Osteocyte (in vitro differentiated cells): ENCODE measurements at regions not wholly inside any gene's neighbourhood (a gene's known extent, or its start where the extent isn't known, plus 50 kb on each side); places are given as distances from the start of the nearest gene placed in this dataset.

Experiments
- DNase-seq: peaks from one replicate; pipeline ENCODE4 v3.0.0; 2021; ENCODE audit warnings: mixed read lengths; ENCODE audit not compliant: unreplicated experiment; ENCODE audit errors: extremely low spot score
- H3K27ac Mint-ChIP-seq: one replicate; pipeline ENCODE4 v1.8.0; 2021; ENCODE audit warnings: mild to moderate bottlenecking, mixed read lengths; ENCODE audit not compliant: unreplicated experiment
- H3K27me3 Mint-ChIP-seq: one replicate; pipeline ENCODE4 v1.8.0; 2021; ENCODE audit warnings: mixed read lengths; ENCODE audit not compliant: unreplicated experiment
- H3K36me3 Mint-ChIP-seq: one replicate; pipeline ENCODE4 v1.8.0; 2021; ENCODE audit warnings: mixed read lengths; ENCODE audit not compliant: unreplicated experiment
- H3K4me1 Mint-ChIP-seq: one replicate; pipeline ENCODE4 v1.8.0; 2021; ENCODE audit warnings: mixed read lengths; ENCODE audit not compliant: unreplicated experiment
- H3K4me3 Mint-ChIP-seq: one replicate; pipeline ENCODE4 v1.8.0; 2021; ENCODE audit warnings: mild to moderate bottlenecking, moderate library complexity, mixed read lengths; ENCODE audit not compliant: unreplicated experiment
- H3K9me3 Mint-ChIP-seq: one replicate; pipeline ENCODE4 v1.8.0; 2021; ENCODE audit warnings: mixed read lengths; ENCODE audit not compliant: unreplicated experiment
- TF ChIP-seq, protein P1 (sequence below): fragments of 200-600 bp; sonication (generic); IDR thresholded peaks from 2 replicates; pipeline ENCODE4 v1.5.0; 2021; ENCODE audit warnings: antibody characterized with exemption, mild to moderate bottlenecking, moderate library complexity

GRCh38 chr2:70381235-70381634 is 79.4 kb upstream of the FAM136A start:
- Mint-ChIP-seq H3K27ac (no peak overlapping the region), H3K36me3 (no peaks in the 10 kb centered on the region)
- no peak for DNase-seq

DNA sequence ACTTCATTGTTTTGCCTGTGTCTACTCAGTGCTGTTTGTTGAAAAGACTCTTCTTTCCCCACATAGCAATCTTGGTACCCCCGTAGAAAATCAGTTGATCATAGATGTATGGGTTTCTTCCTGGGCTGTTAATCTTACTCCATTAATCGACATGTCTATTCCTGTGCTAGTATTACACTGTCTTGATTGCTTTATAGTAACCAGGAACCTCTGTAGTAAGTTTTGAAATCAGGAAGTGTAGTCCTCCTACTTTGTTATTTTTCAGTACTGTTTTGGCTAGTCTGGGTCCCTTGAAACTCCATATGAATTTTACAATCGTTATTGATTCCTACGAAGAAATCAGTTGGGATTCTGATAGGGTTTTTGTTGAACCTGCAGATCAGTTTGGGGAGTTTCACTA is 78.8 kb upstream of the FAM136A start:
- Mint-ChIP-seq H3K4me1 (no peaks in the 10 kb centered on the region), H3K4me3 (no peak overlapping the region), H3K27ac (no peak overlapping the region), H3K9me3 (no peaks in the 10 kb centered on the region), H3K27me3 (peaks cover 20% of the 10 kb centered on the region), H3K36me3 (no peaks in the 10 kb centered on the region)
- DNase-seq = no peak
- TF ChIP-seq, protein P1, sequence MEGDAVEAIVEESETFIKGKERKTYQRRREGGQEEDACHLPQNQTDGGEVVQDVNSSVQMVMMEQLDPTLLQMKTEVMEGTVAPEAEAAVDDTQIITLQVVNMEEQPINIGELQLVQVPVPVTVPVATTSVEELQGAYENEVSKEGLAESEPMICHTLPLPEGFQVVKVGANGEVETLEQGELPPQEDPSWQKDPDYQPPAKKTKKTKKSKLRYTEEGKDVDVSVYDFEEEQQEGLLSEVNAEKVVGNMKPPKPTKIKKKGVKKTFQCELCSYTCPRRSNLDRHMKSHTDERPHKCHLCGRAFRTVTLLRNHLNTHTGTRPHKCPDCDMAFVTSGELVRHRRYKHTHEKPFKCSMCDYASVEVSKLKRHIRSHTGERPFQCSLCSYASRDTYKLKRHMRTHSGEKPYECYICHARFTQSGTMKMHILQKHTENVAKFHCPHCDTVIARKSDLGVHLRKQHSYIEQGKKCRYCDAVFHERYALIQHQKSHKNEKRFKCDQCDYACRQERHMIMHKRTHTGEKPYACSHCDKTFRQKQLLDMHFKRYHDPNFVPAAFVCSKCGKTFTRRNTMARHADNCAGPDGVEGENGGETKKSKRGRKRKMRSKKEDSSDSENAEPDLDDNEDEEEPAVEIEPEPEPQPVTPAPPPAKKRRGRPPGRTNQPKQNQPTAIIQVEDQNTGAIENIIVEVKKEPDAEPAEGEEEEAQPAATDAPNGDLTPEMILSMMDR = no peak

More at GRCh38 chr2:70381235-70381634, 79.4 kb upstream of the FAM136A start:
- Mint-ChIP-seq H3K4me3 (no peak overlapping the region), H3K9me3 (no peaks in the 10 kb centered on the region), H3K27me3 (peaks cover 20% of the 10 kb centered on the region), H3K4me1 (no peaks in the 10 kb centered on the region)
- TF ChIP-seq, protein P1 = no peak

DNA sequence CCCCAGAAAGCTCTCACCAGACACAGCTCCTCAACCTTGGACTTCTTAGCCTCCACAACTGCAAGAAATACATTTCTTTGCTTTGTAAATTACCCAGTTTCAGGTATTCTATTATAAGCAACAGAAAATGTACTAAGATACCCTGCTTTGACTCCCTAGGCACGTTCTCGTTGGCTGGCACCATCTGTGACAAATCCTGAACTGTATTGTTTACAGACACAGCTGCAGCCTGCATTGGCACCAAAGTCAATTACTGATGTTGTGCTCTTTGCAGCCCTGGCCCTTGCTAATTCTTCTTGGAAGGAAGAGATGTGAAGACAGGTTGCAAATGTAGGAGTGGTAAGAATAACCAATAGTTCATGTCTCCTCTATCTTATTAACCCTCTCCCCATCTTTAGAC is 72.7 kb upstream of the FAM136A start:
- H3K27me3 Mint-ChIP-seq = peaks cover 16% of the 10 kb centered on the region
- H3K27ac Mint-ChIP-seq = no peak overlapping the region
- peaks cover 3% of the 10 kb centered on the region for H3K9me3 Mint-ChIP-seq
- no peaks in the 10 kb centered on the region for H3K36me3 Mint-ChIP-seq
- H3K4me1 Mint-ChIP-seq = no peaks in the 10 kb centered on the region
- no peak for DNase-seq
- no peak overlapping the region for H3K4me3 Mint-ChIP-seq
- TF ChIP-seq, protein P1 = no peak

GRCh38 chr2:70371753-70372152 is 69.9 kb upstream of the FAM136A start:
- Mint-ChIP-seq H3K36me3 (no peaks in the 10 kb centered on the region), H3K4me3 (no peak overlapping the region), H3K27ac (no peak overlapping the region)

DNA sequence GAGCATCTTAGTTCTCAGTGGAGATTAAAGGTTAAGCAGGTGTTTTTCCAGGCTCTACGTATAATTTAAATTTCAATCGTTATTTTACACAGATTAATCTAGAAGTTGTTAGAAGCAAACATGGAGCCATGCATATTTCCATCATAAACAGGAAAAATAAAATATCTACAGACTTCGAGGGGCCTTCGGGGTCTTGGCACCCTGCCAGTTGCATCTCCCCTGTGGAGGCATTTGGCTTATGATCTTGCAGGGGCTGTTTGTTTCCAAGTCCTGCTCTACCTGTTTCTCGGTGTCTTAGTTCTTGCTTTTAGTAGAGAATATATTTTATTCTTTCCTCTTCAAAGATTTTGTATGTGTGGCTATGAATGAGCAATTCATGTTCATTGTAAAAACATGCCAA is 67.2 kb upstream of the FAM136A start:
- Mint-ChIP-seq H3K27me3 (no peaks in the 10 kb centered on the region), H3K4me1 (no peaks in the 10 kb centered on the region), H3K27ac (no peak overlapping the region), H3K9me3 (peaks cover 3% of the 10 kb centered on the region), H3K4me3 (no peak overlapping the region), H3K36me3 (no peaks in the 10 kb centered on the region)
- TF ChIP-seq, protein P1 = no peak
- no peak for DNase-seq

More at GRCh38 chr2:70371753-70372152, 69.9 kb upstream of the FAM136A start:
- TF ChIP-seq, protein P1 = no peak
- Mint-ChIP-seq H3K4me1 (no peaks in the 10 kb centered on the region), H3K9me3 (peaks cover 3% of the 10 kb centered on the region), H3K27me3 (peaks cover under 1% of the 10 kb centered on the region)
- no peak for DNase-seq
